ENCODE measurements at regions not wholly inside any gene's neighbourhood (a gene's known extent, or its start where the extent isn't known, plus 50 kb on each side); places are given as distances from the start of the nearest gene placed in this dataset.

DNA sequence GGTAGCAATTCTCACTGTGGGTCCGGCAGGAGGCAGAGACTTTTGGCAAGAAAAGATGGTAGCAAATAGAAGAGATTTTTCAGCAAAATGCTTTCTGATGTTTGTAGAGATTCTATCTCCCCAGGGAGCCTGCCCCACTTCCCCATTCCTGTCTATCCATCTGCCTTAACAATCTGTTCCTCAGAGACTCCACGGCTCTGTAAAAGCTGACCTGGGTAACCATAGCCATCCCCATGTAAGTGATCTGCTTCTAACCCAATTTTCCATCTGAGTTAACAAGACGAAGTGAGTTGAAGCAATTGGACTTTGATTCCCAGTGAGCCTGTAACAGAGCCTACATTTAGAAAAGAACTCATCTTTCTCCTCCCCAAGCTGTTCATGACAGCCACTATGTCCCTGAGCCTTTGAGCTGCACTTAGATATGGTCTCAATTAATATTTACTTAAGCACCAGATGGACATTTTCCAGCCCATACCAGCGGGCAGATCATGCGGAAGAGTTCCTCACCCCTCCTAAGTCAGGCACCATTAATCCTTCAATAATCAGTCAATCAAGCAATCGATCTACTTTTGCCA lies 896.1 kb downstream of the CCSER2 start (continued):
- TF ChIP-seq, protein P1, sequence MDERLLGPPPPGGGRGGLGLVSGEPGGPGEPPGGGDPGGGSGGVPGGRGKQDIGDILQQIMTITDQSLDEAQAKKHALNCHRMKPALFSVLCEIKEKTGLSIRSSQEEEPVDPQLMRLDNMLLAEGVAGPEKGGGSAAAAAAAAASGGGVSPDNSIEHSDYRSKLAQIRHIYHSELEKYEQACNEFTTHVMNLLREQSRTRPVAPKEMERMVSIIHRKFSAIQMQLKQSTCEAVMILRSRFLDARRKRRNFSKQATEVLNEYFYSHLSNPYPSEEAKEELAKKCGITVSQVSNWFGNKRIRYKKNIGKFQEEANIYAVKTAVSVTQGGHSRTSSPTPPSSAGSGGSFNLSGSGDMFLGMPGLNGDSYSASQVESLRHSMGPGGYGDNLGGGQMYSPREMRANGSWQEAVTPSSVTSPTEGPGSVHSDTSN (CRISPR knock-in tag; IDR thresholded peaks at IDR 0.05; ENCODE audit: low read depth), result no peak
- TF ChIP-seq, protein P1 (tag; conservative IDR thresholded peaks at IDR 0.05; ENCODE audit: low read depth), result no peak
- TF ChIP-seq ZNF347 (CRISPR knock-in tag; IDR thresholded peaks at IDR 0.05; ENCODE audit: low read depth), result no peak
- no peak for TF ChIP-seq ARHGAP35 (IDR thresholded peaks at IDR 0.05; ENCODE audit: partially characterized antibody)
- TF ChIP-seq KLF16 (IDR thresholded peaks at IDR 0.05), result no peak
- TF ChIP-seq, protein P2, sequence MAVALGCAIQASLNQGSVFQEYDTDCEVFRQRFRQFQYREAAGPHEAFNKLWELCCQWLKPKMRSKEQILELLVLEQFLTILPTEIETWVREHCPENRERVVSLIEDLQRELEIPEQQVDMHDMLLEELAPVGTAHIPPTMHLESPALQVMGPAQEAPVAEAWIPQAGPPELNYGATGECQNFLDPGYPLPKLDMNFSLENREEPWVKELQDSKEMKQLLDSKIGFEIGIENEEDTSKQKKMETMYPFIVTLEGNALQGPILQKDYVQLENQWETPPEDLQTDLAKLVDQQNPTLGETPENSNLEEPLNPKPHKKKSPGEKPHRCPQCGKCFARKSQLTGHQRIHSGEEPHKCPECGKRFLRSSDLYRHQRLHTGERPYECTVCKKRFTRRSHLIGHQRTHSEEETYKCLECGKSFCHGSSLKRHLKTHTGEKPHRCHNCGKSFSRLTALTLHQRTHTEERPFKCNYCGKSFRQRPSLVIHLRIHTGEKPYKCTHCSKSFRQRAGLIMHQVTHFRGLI (CRISPR knock-in tag; IDR thresholded peaks at IDR 0.05), result no peak

DNA sequence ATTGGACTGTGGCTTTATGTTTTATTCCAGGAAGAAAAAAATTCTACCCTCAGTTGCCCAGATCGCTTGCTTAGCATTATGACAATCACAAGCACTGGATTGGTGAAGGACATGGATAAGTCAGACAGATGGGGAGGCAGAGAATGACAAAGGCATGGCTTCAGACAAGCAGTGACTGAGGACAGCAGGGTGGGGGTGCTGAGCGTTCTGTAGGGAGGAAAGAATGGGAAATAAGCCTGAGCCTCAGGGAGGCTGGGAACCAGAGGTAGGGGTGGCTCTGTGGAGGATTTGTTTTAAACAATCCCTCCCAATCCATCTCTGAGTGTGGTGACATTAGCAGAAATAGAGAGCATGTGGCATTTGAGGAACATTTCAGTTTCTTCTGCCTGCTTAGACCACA lies 896.9 kb downstream of the CCSER2 start:
- no peaks in the 10 kb centered on the region for H3K4me1 ChIP-seq (replicated peaks in 1 of 2; ENCODE audit: control insufficient read depth in 2 of 2, insufficient read depth in 2 of 2, low read length in 2 of 2)
- H3K27me3 ChIP-seq (ENCODE audit: control insufficient read depth in 2 of 2, insufficient read depth in 2 of 2, low read length in 2 of 2), result no peaks in the 10 kb centered on the region
- FAIRE-seq (no peak), ATAC-seq (no peak), DNase-seq (ENCODE audit: extremely low read depth in 1 of 4, low spot score in 3 of 4) (no peak)
- no peak overlapping the region for H3K9ac ChIP-seq (ENCODE audit: insufficient read depth in 1 of 2, low read depth in 2 of 2, low read length in 2 of 2)
- ChIA-PET CTCF (ENCODE audit: low intra/inter-chr PET ratio) (no interaction called here), POLR2A (no interaction called here)
- H3K27ac ChIP-seq (ENCODE audit: extremely low read depth, low read depth, low read length), result no peak overlapping the region
- no peak overlapping the region for H3K4me3 ChIP-seq
- BruUV-seq (replicated peaks), result no TSS peak
- in situ Hi-C loops (cut with MboI), result no loop called here
- H3K36me3 ChIP-seq (ENCODE audit: control insufficient read depth, insufficient read depth, low read length), result no peaks in the 10 kb centered on the region
- H3K9me3 ChIP-seq (replicated peaks; ENCODE audit: control insufficient read depth, insufficient read depth, low read depth, low read length), result peaks cover 3% of the 10 kb centered on the region; the same call in 1 of the 2 replicates
- H2AFZ ChIP-seq (ENCODE audit: low read depth, low read length), result no peak overlapping the region
- TF ChIP-seq, protein P3, sequence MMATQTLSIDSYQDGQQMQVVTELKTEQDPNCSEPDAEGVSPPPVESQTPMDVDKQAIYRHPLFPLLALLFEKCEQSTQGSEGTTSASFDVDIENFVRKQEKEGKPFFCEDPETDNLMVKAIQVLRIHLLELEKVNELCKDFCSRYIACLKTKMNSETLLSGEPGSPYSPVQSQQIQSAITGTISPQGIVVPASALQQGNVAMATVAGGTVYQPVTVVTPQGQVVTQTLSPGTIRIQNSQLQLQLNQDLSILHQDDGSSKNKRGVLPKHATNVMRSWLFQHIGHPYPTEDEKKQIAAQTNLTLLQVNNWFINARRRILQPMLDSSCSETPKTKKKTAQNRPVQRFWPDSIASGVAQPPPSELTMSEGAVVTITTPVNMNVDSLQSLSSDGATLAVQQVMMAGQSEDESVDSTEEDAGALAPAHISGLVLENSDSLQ (IDR thresholded peaks at IDR 0.05), result no peak
- TF ChIP-seq, protein P4, sequence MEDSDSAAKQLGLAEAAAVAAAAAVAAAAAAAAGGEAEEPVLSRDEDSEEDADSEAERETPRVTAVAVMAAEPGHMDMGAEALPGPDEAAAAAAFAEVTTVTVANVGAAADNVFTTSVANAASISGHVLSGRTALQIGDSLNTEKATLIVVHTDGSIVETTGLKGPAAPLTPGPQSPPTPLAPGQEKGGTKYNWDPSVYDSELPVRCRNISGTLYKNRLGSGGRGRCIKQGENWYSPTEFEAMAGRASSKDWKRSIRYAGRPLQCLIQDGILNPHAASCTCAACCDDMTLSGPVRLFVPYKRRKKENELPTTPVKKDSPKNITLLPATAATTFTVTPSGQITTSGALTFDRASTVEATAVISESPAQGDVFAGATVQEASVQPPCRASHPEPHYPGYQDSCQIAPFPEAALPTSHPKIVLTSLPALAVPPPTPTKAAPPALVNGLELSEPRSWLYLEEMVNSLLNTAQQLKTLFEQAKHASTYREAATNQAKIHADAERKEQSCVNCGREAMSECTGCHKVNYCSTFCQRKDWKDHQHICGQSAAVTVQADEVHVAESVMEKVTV (CRISPR knock-in tag; IDR thresholded peaks at IDR 0.05), result no peak
- TF ChIP-seq SRSF3 (IDR thresholded peaks at IDR 0.05; ENCODE audit: insufficient read depth, low read length), result no peak
- no peaks in the 10 kb centered on the region for H3K79me2 ChIP-seq (ENCODE audit: control insufficient read depth, insufficient read depth, low read length)
- H3K4me2 ChIP-seq (ENCODE audit: insufficient read depth, low read length), result no peak overlapping the region
- WGBS (ENCODE audit: insufficient coverage, low coverage, missing lambda C conversion rate), result 2% methylated on average over 2 of the region's 2 CpGs
- intact Hi-C loops (cut with micrococcal nuclease), result no loop called here
- no peaks in the 10 kb centered on the region for H4K20me1 ChIP-seq (replicated peaks; ENCODE audit: control insufficient read depth, insufficient read depth, low read length)
- H3K9me1 ChIP-seq (ENCODE audit: control insufficient read depth, insufficient read depth, low read length), result no peaks in the 10 kb centered on the region

Measured in K562 (cell line).